HG03103 (cell line): ENCODE measurements at regions not wholly inside any gene's neighbourhood (a gene's known extent, or its start where the extent isn't known, plus 50 kb on each side); places are given as distances from the start of the nearest gene placed in this dataset.
"Not testable (repeated sequence)": the region's sequence is repeated elsewhere in the genome, so short reads cannot be mapped to it uniquely, and the experiment has no call there.

Experiments
- ATAC-seq: cut with Tn5 transposase; IDR thresholded peaks from one replicate; pipeline ENCODE4 v1.9.1; 2021; ENCODE audit warnings: low read depth; ENCODE audit not compliant: unreplicated experiment

DNA sequence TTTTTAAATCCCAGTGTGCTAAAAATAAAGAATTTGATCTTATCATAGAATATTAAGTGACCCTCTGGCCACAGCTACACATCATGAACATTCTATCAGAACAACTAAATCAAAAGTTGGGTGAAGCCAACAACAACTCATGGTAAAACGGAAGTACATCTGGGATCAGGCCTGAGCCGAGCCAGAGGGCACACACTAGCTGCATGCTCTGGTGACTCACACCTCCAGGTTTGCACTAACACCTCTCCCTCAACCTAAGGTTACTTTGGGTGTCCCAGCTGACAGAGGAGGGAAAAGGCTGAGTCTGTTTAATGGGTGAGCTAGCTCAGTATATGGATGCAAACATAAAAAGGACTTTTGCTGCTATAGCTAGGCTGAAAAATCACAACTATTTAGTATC, 281.6 kb downstream of the HGF start:
- ATAC-seq = no peak

DNA sequence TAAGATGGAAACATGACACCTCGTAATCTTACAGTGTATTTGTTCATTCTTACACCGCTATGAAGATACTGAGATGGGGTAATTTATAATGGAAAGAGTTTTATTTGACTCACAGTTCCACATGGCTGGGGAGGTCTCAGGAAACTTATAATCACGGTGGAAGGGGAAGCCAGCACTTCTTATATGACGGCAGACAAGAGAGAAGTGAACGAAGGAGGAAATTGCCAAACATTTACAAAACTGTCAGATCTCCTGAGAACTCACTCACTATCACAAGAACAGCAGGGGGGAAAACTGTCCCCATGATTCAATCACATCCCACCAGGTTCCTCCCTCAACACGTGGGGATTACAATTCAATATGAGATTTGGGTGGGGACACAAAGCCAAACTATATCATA, 282.3 kb downstream of the HGF start:
- ATAC-seq = no peak

DNA sequence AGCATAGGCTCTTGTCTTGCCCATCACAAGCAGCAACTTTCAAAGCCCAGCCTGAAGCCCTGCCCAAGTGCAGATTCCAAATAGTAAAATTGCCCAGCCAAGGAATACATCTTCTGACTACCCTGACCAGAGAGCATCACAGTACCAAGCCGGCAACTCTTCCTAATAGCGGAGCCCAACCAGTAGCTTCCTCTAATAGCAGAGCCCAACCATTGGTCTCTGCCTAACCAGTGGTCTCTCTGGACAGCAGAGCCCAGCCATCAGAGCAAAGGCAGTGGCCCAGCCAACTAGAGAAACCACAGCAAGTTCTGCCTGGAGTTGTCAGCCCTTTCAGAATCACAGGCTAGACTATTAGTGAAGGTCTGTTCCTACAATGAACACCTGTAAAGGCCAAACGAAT, 285.6 kb downstream of the HGF start:
- ATAC-seq = no peak

DNA sequence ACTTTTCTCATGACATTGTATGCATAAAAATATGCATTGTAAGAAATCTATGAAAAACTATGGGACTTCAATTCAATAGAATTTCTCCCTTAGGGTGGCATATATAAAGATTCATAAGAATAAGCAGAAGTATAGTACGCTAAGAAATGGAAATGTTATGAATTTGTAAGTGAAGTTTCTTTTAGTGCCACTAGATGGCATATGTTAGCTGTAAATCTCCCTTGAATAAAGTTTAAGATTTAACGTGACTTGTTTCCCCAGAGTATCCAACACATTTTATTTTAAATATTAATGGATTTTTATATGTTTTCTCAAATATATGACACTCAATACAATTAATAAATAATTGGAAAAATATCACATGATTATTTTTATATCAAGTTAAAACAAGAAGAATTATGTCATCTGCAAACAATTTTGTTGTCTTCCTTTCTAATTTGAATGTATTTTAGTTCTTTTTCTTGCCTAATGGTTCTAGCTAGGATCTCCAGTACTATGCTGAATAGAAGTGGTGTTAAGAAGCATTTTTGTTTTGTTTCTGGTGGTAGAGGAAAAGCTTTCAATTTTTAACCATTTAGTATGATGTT, 287.2 kb downstream of the HGF start:
- ATAC-seq = peak; percentile 48

DNA sequence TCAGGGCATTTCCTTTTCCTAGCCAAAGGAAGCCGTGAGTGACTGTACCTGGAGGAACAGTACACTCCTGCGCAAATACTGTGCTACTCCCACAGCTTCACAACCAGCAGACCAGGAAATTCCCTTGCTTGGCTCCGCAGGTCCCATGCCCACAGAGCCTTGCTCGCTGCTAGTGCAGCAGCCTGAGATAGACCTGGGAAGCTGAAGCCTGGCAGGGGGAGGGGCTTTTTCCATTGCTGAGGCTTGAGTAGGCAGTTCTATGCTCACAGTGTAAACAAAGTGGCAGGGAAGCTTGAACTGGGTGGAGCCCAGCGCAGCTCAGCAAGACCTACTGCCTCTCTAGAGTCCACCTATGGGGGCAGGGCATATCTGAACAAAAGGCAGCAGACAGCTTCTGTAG, 291.2 kb downstream of the HGF start:
- ATAC-seq = no peak

DNA sequence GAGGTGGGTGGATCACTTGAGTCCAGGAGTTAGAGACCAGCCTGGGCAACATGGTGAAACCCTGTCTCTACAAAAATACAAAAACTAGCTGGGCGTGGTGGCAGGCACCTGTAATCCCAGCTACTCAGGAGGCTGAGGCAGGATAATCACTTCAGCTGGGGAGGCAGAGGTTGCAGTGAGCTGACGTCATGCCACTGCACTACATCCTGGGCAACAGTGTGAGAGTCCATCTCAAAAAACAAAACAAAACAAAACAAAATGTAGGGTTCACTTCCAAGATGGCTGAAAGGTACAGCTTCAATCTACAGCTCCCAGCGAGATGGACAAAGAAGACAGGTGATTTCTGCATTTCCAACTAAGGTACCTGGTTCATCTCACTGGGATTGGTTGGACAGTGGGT, 291.6 kb downstream of the HGF start:
- ATAC-seq = not testable (repeated sequence)

DNA sequence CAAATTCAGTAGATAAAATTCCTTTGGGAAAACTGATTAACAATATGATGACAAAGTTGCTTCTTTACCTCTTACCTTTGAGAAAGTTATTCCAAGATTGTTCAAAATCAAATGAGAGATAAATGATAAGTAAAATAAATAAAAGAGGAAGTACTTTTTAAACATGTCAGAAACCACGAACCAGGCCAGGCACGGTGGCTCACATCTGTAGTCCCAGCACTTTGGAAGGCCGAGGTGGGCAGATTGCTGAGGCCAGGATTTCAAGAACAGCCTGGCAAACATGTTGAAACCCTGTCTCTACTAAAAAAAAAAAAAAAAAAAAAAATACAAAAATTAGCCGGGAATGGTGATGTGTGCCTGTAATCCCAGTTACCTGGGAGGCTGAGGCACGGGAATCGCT, 296.6 kb downstream of the HGF start:
- ATAC-seq = no peak

DNA sequence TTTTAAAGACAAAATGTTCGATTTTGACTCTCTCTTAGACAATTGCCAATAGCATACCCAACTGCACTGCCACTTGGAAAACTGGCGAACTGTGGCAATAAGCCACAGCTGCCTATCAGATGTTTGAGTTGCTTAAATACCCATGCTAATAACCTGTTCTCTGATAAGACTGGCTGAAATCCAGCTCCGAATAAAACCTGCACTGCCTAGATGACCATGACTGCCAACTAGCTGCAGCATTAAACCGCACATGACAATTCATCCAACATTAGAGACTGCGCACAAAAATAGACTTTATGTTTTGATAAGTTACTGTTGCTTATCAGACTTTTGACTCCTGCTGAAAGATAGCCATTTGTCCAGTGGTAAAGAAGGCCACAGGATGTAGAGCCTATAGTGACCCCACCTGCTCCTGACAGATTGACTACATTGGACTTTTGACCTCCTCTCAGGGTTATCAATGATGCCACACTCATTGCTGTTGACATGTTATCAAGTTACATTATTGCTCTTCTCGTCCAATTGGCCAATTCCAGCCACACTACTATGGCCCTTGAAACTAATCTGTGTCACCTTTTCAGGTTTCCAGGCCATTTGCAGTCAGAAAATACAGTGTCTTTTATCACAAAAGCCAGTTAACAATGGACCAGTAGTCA, 299.0 kb downstream of the HGF start:
- no peak for ATAC-seq

DNA sequence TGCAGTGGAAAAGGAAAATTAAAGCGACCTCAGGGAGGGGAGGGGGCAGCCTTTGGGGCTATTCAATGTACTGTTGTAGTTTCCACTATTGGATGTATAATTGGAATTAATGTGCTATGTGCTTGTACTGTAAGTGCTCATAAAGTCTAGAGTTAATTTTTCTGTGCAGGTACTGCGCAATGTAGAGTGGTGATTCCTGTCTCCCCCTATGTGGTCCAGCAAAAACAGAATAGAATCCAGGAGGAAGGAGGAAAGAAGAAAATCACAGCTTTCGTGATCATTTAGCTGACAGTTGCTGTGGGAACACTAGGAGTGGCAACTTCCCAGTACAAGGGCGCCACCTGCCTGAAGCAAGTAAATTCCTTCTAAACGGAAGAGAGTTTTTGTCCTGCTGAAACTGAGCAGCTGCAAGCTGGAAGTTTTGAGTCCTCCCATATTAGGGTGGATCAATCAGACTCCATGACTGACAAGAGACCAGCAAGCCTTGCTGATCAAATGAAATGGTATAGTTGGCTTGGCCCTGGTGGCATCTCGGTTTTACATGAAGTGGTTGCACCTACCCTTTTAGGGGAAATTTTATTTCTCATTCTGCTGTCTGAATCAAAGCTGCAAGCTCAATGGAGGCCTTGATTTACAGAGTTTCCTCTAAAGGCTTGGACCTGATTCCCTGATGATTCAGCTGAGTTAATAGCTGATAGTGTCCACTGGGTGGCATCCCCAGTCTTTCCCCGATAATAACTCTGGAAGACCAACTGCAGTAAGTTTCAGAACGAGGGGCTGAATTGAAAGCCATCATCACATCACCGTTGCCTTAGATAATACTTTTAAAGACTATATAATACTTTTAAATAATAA, 299.8 kb downstream of the HGF start:
- no peak for ATAC-seq

DNA sequence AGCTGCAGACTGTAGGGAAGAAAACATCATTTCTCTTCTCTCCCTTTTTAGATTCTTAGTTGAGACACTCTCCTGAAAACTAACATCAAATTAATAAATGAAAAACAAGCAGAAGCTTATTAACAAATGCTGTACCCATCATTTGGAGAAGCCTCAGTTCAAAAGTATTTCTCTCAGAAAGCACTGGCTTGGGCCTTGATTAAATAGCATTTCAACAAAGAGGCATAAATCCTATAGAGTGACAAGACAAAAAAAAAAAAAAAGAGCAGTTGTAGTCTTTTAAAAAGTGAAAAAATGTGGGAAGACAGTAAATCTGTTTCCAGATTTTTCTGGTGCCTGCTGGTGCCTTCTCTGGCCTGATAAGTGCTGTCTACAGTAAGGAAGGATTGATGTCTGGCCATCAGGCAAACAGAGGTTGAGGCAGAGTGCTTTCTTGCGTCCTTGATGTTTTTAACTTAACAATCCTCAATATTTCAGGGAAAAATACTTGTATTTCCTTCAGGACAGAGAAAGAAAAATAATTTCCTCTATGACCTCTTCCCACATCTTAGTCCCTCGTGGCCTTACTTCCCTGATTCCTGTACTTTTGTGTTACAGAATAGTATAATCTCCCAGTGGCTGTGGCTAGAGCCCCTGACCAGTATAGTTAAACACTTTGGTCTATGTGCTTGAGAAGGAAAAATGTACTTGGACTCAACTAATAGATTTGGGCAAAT, 300.5 kb downstream of the HGF start:
- no peak for ATAC-seq

DNA sequence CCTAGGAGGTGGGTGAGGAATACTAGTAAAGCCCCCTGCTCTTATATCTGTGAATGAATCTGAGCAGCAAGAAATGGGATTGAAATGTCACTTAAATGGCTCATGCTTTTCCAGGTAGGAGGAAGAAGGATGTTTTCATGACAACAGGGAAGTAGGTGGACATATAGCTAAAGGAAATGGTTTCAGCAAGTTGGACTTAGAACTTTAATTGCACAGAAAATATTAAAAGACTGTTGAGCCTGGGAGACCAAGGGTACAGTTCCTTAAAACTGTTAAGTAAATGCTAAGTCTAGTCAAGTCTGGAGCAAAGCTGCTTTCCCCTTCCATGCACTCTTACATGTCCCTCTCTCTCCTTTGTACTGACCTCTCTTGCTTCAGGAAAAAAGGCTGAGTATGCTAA, 301.3 kb downstream of the HGF start:
- ATAC-seq = no peak

DNA sequence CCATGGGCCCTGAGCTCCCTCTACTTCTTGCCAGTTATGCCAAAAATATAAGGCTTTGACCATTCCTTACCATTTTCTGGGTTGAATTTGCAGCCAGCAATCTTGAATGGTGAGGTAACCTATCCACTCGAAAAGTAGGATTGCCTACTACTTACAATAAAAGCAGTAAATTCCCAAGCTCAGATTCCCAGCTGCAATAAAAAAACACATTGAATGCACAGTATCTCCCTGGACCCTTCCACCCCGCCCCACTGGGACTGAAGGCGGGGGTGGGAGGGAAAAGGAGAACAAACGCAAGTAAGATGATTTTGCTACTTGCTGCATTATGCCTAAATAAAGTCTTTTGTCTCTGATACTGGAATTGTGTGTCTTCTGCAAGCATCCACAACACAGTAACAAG, 301.9 kb downstream of the HGF start:
- no peak for ATAC-seq

DNA sequence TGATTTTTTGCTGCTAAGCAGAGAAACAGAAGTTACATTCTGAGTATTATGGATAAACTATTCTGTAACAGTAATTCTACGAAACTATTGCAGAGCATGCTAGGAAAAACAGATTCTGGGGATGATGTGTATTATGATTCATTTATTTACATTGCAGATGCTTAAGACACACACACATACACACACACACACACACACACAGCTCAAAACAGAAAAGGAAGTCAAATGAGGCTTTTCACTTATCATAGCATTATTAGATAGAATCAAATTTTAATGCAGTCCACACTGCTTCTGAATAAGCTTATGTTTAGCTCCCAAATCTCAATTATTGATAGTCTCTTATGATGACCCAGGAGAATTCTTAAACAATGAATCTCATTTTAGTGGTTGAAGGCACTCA, 307.2 kb downstream of the HGF start:
- no peak for ATAC-seq

DNA sequence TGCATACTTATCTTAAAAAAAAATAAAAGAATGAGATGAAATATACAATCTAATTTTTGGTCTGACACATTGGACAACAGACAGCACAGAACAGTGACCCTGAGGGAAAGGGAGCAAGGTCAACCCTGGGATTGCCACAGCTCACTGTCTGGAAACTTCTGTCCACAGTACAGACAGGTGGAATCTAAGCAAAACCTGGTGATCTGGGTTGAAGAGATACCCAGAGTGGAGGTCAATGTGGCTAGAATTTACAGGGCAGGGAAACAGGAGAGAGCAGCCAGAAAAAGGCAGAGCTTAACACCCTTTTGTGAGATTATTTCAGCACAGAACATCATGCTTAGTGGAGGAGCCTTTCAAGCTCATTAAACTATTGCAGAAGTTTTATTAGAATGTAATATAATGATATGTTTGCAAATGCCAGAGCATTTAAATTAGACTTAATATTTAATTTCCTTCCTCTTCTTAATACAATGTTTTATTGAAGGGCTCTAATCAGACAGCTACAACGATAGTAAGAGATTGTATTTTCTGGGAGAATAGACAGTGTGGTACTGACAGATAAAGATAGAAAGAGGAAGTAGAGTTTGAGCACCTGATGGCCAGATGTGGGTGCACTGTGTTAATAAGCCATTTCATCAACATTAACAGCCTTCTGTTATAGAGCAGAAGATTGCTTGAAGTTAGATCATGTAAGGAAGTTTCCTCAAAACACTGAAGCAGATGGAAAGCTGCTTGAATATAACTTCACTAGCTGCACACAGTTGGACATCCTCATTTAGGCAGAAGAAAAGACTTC, 309.4 kb downstream of the HGF start:
- ATAC-seq = no peak

DNA sequence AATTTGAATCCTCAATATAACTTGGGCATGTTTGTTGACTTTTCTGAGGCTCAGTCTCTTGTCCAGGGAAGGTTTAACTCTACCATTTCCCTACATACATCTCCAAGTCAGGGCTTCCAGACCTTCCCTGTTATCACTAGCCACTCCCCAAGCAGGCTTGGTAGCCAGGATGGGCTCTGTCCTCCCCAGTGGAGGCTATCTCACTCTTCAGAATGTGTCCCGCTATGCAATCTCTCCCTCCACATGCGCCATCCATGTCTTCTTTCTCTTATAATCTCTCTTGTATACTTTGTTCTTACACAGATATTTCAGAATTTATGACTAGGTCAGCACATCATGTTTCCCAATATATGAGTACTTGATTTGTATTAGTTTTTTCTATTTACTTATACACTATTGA, 310.4 kb downstream of the HGF start:
- no peak for ATAC-seq

DNA sequence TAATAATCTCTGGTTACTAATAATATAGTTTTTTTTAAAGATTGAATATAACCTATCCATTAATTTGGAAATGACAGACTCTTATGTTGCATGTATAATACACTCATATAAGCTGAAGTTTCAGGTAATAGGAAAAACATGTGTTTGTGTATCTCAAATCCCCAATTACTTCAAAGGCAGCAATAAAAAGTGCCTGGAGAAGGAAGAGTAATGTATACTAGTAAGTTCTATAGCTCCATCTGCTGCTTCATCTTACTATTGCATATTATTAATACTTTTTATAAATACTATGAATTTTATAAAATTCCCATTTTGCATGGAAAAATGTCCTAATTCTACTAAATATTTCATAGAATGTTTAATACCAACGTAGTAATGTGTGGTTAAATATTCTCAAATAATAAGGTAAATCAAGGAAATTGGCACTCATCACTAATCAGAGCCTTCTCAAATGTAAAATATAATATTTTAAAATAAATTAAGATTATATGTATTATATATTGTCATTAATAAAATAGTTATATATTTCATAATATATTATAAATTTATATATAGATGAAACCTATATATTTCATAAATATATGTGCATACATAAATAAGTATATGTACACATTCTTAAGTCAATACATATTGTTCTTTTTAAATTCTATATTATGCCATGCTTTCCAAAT, 311.9 kb downstream of the HGF start:
- no peak for ATAC-seq

DNA sequence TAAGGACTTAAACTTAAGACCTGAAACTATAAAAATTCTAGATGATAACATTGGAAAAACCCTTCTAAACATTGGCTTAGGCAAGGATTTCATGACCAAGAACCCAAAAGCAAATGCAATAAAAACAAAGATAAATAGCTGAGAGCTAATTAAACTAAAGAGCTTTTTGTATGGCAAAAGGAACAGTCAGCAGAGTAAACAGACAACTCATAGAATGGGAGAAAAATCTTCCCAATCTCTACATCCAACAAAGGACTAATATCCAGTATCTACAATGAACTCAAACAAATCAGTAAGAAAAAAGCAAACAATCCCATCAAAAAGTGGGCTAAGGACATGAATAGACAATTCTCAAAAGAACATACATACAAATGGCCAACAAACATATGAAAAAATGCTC, 316.1 kb downstream of the HGF start:
- ATAC-seq = not testable (repeated sequence)

DNA sequence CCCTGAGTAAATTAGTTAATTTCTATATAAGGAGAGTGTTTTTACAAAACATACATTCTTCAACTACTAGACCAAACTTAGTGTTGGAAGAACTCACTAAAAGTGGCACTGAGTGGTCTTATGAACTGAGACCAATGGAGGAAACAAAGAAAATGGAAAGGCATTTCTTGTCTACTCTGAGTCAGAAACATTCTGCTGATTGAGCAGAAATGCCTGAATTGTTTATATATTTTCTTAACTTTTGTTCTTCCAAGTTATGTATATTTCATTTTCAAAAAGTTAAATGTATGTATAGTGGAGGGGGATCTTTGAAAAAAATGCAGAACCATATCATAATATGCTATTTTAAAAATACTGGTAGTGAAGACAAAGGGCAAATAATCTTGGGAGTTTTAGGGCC, 320.7 kb downstream of the HGF start:
- ATAC-seq = no peak

DNA sequence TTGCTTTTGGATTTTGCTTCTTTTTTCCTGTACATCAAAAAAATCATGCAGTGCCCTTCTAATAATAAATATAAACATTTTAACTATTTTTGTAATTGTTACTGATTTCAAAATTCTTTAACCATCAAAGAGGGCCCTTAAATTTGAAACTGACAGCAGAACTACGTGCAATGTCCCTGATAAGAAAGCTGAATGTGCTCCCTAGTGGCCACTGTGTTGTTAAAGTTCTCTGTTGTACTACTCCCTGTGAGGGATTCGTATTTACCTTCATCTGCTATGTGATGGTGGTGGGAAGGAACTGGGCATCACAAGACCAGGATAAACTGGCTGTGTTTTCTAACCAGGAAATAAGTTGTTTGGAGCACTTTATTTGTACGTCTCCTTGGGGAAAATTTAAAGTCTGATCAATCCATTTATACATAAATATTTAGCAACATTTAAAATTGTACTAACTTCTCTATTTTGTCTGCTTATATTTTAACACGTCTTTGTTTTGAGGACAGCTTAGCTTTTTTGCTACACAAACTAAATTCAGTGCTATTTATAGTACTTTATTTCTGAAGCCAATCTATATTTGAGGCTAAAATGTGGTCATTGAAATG, 322.4 kb downstream of the HGF start:
- ATAC-seq = no peak

DNA sequence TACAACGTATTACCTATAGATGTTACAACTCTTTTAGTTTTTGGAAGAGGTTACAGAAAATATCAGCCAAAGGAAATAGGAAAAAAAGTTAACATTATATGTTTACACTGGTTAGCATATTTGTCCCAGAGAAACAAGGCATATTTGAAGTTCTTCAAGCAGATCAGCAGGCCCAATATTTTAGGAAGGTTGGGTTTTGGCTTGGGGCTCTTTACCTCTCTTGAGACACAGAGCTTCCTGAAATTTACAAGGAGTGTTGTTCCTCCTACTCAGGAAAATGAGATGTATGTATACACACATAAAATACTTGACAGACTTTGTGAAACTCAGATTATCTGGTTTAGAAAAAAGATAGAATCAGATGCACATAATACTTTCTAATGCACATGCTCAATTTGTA, 323.6 kb downstream of the HGF start:
- ATAC-seq = no peak
